Cerebellar nuclear complex (tissue), 1 donor: ENCODE measurements at regions not wholly inside any gene's neighbourhood (a gene's known extent, or its start where the extent isn't known, plus 50 kb on each side); places are given as distances from the start of the nearest gene placed in this dataset.
"Not testable (repeated sequence)": the region's sequence is repeated elsewhere in the genome, so short reads cannot be mapped to it uniquely, and the experiment has no call there.

ENCODE experiments used
- DNase-seq, 2 experiments: peaks; one replicate each; lab custom pipeline; 2025; lab: John Stamatoyannopoulos, UW

GRCh38 chr6:134398453-134398852 lies 80.5 kb upstream of the SGK1 start:
- no peak for DNase-seq

GRCh38 chr6:134397676-134398075 lies 79.8 kb upstream of the SGK1 start:
- no peak for DNase-seq

- DNase-seq, result no peak
Observed at GRCh38 chr6:134394905-134395304, 77.0 kb upstream of the SGK1 start.

- DNase-seq, result no peak
Observed at GRCh38 chr6:134394208-134394607, 76.3 kb upstream of the SGK1 start.

GRCh38 chr6:134391205-134391604 lies 73.3 kb upstream of the SGK1 start:
- DNase-seq, result peak in 1 of 2 experiments; percentile 48

- DNase-seq, result no peak
Observed at GRCh38 chr6:134389658-134390057, 71.7 kb upstream of the SGK1 start.

GRCh38 chr6:134389129-134389528 lies 71.2 kb upstream of the SGK1 start:
- no peak for DNase-seq

- not testable (repeated sequence) for DNase-seq
Observed at GRCh38 chr6:134386482-134386881, 68.6 kb upstream of the SGK1 start.

- no peak for DNase-seq
Observed at GRCh38 chr6:134381959-134382358, 64.0 kb upstream of the SGK1 start.

GRCh38 chr6:134379599-134379998 lies 61.7 kb upstream of the SGK1 start:
- no peak for DNase-seq

- DNase-seq, result no peak
Observed at GRCh38 chr6:134379076-134379475, 61.2 kb upstream of the SGK1 start.

GRCh38 chr6:134378426-134378825 lies 60.5 kb upstream of the SGK1 start:
- no peak for DNase-seq

- DNase-seq, result no peak
Observed at GRCh38 chr6:134376785-134377184, 58.9 kb upstream of the SGK1 start.

GRCh38 chr6:134375220-134375580 lies 57.3 kb upstream of the SGK1 start:
- DNase-seq, result no peak

- no peak for DNase-seq
Observed at GRCh38 chr6:134374491-134375219, 56.7 kb upstream of the SGK1 start.

GRCh38 chr6:134373993-134374392 lies 56.1 kb upstream of the SGK1 start:
- no peak for DNase-seq

- no peak for DNase-seq
Observed at GRCh38 chr6:134373282-134373922, 55.5 kb upstream of the SGK1 start.

GRCh38 chr6:134372603-134373281 lies 54.8 kb upstream of the SGK1 start:
- DNase-seq, result no peak

- DNase-seq, result no peak
Observed at GRCh38 chr6:134368670-134369069, 50.8 kb upstream of the SGK1 start.
